ENCODE measurements at regions not wholly inside any gene's neighbourhood (a gene's known extent, or its start where the extent isn't known, plus 50 kb on each side); places are given as distances from the start of the nearest gene placed in this dataset.
A peak's percentile ranks its signal among the peaks of the same experiment; 100 is the strongest.

DNA sequence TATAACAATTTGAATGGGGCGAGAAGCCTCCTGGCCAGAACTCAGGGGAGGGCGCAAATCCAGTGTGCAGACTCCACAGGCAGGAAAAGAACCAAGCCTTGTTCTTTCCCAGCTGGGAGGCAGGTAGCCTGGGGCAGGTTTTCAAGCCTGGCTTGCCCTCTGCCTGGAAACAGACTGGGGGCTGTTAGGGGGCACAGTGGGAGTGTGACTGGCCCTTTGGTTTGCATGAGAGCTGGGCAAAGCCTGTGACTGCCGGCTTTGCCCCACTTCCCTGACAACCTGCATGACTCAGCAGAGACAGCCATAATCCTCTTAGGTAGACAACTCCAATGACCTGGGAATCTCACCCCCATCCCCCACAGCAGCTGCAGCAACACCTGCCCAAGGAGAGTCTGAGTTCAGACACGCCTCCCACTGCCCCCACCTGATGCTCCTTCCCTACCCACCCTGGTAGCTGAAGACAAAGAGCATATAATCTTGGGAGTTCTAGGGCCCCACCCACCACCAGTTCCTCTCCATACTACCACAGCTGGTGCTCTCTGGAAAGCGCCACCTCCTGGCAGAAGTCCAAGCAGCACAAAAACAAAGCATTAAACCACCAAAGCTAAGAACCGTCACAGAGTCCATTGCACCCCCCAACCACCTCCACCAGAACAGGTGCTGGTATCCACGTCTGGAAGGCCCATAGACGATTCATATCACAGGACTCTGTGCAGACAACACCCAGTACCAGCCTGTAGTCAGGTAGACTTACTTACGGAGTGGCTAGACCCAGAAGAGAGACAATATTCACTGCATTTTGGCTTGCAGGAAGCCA lies 402.5 kb downstream of the STK39 start:
- Histone ChIP-seq H3F3A (replicated peaks; ENCODE audit: insufficient read depth) (no peaks in the 10 kb centered on the region), H3K9ac (no peak overlapping the region), H3K36me3 (replicated peaks in 1 of 2; ENCODE audit: control insufficient read depth in 1 of 2, insufficient read depth in 2 of 2, low read length in 1 of 2) (no peaks in the 10 kb centered on the region), H3K79me2 (ENCODE audit: insufficient read depth) (no peaks in the 10 kb centered on the region), H3K4me1 (ENCODE audit: control insufficient read depth in 1 of 2, insufficient read depth in 2 of 2, low read depth in 1 of 2, low read length in 1 of 2) (no peaks in the 10 kb centered on the region; a peak in 1 of 4 replicates), H3K9me2 (no peaks in the 10 kb centered on the region), H2AFZ (ENCODE audit: low read depth) (no peak overlapping the region), H3K9me3 (no peaks in the 10 kb centered on the region), H3K27ac (ENCODE audit: low read depth in 2 of 2, low read length in 1 of 2) (no peak overlapping the region), H3K4me2 (no peak overlapping the region), H3K27me3 (ENCODE audit: insufficient read depth) (no peaks in the 10 kb centered on the region), H3K4me3 (ENCODE audit: low read depth in 2 of 2, low read length in 1 of 2) (no peak overlapping the region), H4K20me1 (ENCODE audit: insufficient read depth) (no peaks in the 10 kb centered on the region)
- DNase-seq: no peak
- no peak for TF ChIP-seq MEF2A (IDR thresholded peaks at IDR 0.05; ENCODE audit: borderline replicate concordance, low read depth)
- TF ChIP-seq, protein P1, sequence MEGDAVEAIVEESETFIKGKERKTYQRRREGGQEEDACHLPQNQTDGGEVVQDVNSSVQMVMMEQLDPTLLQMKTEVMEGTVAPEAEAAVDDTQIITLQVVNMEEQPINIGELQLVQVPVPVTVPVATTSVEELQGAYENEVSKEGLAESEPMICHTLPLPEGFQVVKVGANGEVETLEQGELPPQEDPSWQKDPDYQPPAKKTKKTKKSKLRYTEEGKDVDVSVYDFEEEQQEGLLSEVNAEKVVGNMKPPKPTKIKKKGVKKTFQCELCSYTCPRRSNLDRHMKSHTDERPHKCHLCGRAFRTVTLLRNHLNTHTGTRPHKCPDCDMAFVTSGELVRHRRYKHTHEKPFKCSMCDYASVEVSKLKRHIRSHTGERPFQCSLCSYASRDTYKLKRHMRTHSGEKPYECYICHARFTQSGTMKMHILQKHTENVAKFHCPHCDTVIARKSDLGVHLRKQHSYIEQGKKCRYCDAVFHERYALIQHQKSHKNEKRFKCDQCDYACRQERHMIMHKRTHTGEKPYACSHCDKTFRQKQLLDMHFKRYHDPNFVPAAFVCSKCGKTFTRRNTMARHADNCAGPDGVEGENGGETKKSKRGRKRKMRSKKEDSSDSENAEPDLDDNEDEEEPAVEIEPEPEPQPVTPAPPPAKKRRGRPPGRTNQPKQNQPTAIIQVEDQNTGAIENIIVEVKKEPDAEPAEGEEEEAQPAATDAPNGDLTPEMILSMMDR (IDR thresholded peaks at IDR 0.05): peak; percentile 23; the same call in 1 of the 2 replicates
- TF ChIP-seq GATA2 (CRISPR knock-in tag; IDR thresholded peaks at IDR 0.05): no peak
- no peak for TF ChIP-seq POLR2AphosphoS5 (IDR thresholded peaks at IDR 0.05; ENCODE audit: low read depth, low read length)
- ChIA-PET CTCF (interaction anchor here (1.0 to 2.4 kb wide), 4 partner anchors 10 to 48 kb away, joined by 3 to 8 read pairs (median 3); no protein-coding TSS in a partner anchor), POLR2A (no interaction called here)
- 80% methylated on average over 9 of the region's 9 CpGs for WGBS (ENCODE audit: low lambda C conversion rate)

DNA sequence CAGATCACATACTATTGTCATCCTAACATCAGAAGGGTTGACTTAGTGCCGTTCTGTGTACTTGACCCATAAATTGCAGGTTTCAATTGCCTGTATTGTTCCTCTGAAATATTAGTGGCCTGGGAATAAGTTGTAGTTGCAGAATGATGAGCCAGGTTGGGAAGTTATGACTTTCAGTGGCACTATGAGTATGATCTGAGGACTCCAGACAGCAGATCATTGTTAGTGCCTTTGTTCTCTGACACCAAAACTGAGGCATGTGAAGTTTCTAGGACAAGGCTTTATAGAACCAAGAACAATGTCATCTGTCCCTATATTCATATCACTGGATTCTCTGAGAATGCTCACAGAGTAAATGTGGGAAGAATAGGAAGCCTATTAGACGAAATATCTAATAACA lies 403.7 kb downstream of the STK39 start:
- Histone ChIP-seq H3K4me3 (ENCODE audit: low read depth in 2 of 2, low read length in 1 of 2) (no peak overlapping the region), H3K27me3 (ENCODE audit: insufficient read depth) (no peaks in the 10 kb centered on the region), H3F3A (replicated peaks; ENCODE audit: insufficient read depth) (no peaks in the 10 kb centered on the region), H2AFZ (ENCODE audit: low read depth) (no peak overlapping the region), H3K36me3 (replicated peaks in 1 of 2; ENCODE audit: control insufficient read depth in 1 of 2, insufficient read depth in 2 of 2, low read length in 1 of 2) (no peaks in the 10 kb centered on the region), H3K9me3 (no peaks in the 10 kb centered on the region), H3K4me1 (ENCODE audit: control insufficient read depth in 1 of 2, insufficient read depth in 2 of 2, low read depth in 1 of 2, low read length in 1 of 2) (no peaks in the 10 kb centered on the region; a peak in 1 of 4 replicates), H3K9ac (no peak overlapping the region), H3K27ac (ENCODE audit: low read depth in 2 of 2, low read length in 1 of 2) (no peak overlapping the region), H3K9me2 (no peaks in the 10 kb centered on the region), H3K79me2 (ENCODE audit: insufficient read depth) (no peaks in the 10 kb centered on the region), H4K20me1 (ENCODE audit: insufficient read depth) (no peaks in the 10 kb centered on the region), H3K4me2 (no peak overlapping the region)
- 58% methylated on average over 2 of the region's 2 CpGs for WGBS (ENCODE audit: low lambda C conversion rate)
- POLR2A ChIA-PET: no interaction called here
- DNase-seq: no peak
- CTCF ChIA-PET: interaction anchor here (0.8 kb wide), 1 partner anchor 1304 kb away, joined by 3 read pairs; no protein-coding TSS in a partner anchor
- TF ChIP-seq, protein P2, sequence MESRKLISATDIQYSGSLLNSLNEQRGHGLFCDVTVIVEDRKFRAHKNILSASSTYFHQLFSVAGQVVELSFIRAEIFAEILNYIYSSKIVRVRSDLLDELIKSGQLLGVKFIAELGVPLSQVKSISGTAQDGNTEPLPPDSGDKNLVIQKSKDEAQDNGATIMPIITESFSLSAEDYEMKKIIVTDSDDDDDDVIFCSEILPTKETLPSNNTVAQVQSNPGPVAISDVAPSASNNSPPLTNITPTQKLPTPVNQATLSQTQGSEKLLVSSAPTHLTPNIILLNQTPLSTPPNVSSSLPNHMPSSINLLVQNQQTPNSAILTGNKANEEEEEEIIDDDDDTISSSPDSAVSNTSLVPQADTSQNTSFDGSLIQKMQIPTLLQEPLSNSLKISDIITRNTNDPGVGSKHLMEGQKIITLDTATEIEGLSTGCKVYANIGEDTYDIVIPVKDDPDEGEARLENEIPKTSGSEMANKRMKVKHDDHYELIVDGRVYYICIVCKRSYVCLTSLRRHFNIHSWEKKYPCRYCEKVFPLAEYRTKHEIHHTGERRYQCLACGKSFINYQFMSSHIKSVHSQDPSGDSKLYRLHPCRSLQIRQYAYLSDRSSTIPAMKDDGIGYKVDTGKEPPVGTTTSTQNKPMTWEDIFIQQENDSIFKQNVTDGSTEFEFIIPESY (IDR thresholded peaks at IDR 0.05; ENCODE audit: borderline replicate concordance, low read depth): no peak
- no peak for TF ChIP-seq FOSL2 (IDR thresholded peaks at IDR 0.05; ENCODE audit: borderline replicate concordance, low read depth)
- TF ChIP-seq FOXJ3 (CRISPR knock-in tag; IDR thresholded peaks at IDR 0.05): no peak
- no peak for TF ChIP-seq CHD2 (IDR thresholded peaks at IDR 0.05; ENCODE audit: low read length, partially characterized antibody)
- no peak for TF ChIP-seq TEAD4 (IDR thresholded peaks at IDR 0.05; ENCODE audit: borderline replicate concordance, insufficient read depth)
- no peak for TF ChIP-seq GATA2 (CRISPR knock-in tag; IDR thresholded peaks at IDR 0.05)
- TF ChIP-seq, protein P3, sequence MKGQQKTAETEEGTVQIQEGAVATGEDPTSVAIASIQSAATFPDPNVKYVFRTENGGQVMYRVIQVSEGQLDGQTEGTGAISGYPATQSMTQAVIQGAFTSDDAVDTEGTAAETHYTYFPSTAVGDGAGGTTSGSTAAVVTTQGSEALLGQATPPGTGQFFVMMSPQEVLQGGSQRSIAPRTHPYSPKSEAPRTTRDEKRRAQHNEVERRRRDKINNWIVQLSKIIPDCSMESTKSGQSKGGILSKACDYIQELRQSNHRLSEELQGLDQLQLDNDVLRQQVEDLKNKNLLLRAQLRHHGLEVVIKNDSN (IDR thresholded peaks at IDR 0.05; ENCODE audit: borderline replicate concordance, low read depth): no peak
- no peak for TF ChIP-seq TCF12 (IDR thresholded peaks at IDR 0.05)
- no peak for TF ChIP-seq GABPA (IDR thresholded peaks at IDR 0.05; ENCODE audit: low read depth)
- no peak for TF ChIP-seq EZH2phosphoT487 (IDR thresholded peaks at IDR 0.05; ENCODE audit: borderline replicate concordance, low read depth)
- TF ChIP-seq, protein P4, sequence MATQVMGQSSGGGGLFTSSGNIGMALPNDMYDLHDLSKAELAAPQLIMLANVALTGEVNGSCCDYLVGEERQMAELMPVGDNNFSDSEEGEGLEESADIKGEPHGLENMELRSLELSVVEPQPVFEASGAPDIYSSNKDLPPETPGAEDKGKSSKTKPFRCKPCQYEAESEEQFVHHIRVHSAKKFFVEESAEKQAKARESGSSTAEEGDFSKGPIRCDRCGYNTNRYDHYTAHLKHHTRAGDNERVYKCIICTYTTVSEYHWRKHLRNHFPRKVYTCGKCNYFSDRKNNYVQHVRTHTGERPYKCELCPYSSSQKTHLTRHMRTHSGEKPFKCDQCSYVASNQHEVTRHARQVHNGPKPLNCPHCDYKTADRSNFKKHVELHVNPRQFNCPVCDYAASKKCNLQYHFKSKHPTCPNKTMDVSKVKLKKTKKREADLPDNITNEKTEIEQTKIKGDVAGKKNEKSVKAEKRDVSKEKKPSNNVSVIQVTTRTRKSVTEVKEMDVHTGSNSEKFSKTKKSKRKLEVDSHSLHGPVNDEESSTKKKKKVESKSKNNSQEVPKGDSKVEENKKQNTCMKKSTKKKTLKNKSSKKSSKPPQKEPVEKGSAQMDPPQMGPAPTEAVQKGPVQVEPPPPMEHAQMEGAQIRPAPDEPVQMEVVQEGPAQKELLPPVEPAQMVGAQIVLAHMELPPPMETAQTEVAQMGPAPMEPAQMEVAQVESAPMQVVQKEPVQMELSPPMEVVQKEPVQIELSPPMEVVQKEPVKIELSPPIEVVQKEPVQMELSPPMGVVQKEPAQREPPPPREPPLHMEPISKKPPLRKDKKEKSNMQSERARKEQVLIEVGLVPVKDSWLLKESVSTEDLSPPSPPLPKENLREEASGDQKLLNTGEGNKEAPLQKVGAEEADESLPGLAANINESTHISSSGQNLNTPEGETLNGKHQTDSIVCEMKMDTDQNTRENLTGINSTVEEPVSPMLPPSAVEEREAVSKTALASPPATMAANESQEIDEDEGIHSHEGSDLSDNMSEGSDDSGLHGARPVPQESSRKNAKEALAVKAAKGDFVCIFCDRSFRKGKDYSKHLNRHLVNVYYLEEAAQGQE (IDR thresholded peaks at IDR 0.05; ENCODE audit: low read depth, low read length): no peak
- no peak for TF ChIP-seq NFIC (IDR thresholded peaks at IDR 0.05; ENCODE audit: borderline replicate concordance)
- TF ChIP-seq SMC3 (IDR thresholded peaks at IDR 0.05; ENCODE audit: low read depth, low read length): no peak
- TF ChIP-seq RXRA (IDR thresholded peaks at IDR 0.05; ENCODE audit: borderline replicate concordance, low read depth): no peak
- no peak for TF ChIP-seq NRF1 (IDR thresholded peaks at IDR 0.05; ENCODE audit: low read depth, low read length)

Data from SK-N-SH (cell line).